LHCN-M2 (cell line): ENCODE measurements at regions not wholly inside any gene's neighbourhood (a gene's known extent, or its start where the extent isn't known, plus 50 kb on each side); places are given as distances from the start of the nearest gene placed in this dataset.
"Not testable (repeated sequence)": the region's sequence is repeated elsewhere in the genome, so short reads cannot be mapped to it uniquely, and the experiment has no call there.

Experiments
- DNase-seq: peaks from one replicate; pipeline ENCODE4 v3.0.0-alpha.2; 2012; ENCODE audit warnings: low read depth

DNA sequence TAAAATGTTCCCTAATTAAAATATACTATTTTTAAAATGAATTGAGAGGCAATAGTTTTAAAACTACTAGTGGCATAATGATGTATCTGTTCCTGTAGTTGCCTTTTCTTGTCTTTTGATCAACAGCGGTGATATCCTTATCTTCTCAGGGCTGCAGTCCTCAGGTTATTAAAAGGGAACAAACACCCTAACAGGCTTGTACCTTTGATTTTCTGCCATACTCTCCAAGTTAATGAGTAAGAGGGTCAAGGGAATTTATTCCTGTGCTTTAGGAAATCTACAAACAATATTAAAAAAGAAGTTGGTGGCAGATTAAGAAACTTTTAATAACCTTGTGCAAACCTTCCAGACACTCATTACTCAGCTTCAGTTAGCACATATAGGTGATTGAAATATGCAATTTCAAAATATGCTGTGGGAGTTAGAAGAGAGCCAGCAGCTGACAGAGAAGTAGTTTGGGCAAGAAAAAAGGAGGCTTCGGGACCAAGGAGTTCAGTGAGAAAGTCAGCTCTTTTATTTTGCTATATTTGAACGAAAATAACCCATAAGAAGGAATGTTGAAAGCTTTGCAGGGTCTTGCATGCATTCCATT, 81.0 kb upstream of the TLE4 start:
- no peak for DNase-seq

DNA sequence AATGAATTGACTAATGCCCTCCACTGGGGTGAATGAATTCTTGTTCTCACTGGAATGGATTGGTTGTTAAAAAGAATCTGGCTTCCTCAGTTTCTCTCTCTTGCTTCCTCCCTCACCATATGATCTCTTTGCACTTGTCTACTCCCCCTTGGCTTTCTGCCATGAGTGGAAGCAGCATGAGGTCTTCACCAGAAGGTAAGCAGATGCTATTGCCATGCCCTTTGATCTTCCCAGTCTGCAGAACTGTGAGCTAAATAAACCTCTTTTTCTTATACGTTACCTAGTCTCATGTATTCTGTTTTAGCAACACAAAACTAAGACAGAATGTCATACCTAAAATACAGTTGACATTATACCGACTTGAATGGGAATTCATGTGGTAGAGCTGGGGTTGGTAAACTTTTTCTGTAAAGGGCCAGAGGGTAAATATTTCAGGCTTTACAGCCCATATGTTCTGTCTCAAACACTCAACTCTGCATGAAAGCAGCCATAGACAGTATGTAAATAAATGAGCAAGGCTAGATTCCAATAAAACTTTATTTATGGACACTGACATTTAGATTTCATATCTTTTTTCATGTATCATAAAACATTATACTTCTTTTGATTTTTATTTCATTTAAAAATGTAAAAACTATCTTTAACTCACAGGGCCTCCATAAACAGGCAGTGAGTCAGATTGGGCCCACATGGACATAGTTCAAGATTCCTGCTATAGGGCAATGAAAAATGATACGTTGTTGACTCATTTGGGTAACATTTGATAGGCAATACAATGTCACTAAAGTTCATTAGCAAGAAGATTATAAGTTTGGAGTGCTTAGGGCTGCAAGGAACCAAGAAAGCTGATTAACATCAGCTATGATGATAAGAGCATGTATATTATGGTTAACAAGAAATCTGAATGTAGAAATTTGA, 79.4 kb upstream of the TLE4 start:
- peak; percentile 53 for DNase-seq

DNA sequence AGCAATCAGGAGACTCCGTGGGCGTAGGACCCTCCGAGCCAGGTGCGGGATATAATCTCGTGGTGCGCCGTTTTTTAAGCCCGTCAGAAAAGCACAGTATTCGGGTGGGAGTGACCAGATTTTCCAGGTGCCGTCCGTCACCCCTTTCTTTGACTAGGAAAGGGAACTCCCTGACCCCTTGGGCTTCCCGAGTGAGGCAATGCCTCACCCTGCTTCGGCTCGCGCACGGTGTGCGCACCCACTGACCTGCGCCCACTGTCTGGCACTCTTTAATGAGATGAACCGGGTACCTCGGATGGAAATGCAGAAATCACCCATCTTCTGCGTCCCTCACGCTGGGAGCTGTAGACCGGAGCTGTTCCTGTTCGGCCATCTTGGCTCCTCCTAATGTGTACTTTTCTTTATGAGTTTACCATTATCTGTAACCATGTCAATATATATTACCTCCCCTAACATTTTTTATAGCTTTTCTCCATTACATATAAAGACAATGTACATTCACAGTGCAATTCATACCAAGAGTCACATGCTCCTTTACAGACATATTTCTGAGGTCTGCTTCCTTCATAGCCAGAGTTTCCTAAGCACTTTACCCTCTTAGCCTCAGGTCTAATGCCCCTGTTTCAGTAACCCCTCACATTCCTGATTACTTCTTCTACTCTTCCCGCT, 71.4 kb upstream of the TLE4 start:
- not testable (repeated sequence) for DNase-seq

DNA sequence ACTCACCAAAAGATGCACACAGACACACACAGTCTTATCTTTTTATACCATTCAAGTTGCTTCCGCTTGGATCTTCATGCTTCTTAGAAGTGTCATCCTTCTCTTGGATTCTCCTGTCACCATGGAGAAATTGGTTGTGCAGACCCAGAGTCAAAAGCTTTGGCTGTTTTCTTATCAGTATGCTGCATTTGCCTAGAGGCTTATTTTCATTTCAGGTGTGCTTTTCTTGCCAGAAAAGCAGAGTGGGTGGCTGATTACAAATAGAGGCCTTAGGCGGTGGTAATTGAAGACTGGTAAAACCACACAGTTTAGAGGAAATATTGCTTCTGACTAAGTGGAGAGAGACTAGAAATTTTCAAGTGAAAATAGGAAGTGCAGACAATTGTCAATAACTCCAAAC, 70.2 kb upstream of the TLE4 start:
- DNase-seq = no peak

DNA sequence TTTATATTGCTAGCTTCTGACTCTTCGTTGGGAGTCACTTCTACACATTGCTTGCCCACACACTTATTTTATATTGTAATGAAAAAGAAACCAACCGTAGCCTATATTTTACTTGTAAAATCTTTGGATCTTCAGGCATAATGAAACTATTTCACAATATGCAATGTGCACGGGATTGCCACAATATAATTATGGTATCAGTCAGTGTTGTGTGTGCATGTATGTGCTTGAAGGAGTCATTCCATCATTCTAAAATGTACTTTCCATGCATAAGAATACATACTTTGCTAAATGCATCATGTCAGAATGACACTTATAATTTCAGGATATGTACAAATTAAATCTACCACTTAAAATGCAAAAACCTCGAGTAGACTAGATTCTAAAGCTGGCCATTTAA, 64.0 kb upstream of the TLE4 start:
- no peak for DNase-seq

DNA sequence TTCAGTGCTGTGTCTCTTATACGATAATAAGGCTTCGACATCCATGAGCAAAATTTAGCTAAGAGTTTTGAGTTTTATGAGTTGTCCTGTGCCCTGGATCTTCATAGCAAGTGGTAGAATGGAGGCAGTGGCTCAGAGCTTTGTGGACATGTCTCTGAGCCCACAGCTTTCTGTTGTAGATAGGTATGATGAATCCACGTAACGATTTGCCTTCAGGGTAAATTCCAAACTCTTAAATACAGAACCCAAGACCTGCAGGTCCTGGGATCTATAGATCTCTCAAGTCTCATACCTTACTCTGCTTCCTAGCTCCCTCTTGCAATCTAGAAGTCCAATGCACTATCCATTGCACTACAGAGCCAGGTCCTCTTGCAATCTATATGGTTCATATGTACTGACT, 59.5 kb upstream of the TLE4 start:
- DNase-seq = no peak
